ENCODE measurements at regions not wholly inside any gene's neighbourhood (a gene's known extent, or its start where the extent isn't known, plus 50 kb on each side); places are given as distances from the start of the nearest gene placed in this dataset.

DNA sequence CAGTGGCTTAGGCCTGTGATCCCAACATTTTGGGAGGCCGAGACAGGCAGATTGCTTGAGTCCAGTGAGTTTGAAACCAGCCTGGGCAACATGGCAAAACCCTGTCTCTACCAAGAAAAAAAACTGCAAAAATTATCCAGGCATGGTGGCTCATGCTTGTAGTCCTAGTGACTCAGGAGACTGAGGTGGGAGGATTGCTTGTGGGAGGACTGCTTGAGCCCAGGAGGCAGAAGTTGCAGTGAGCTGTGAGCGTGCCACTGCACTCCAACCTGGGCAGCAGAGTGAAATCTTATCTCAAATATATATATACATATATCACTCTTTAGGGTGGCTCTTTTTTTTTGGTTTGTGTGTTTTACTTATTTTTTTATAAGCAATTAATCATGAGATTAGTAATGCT lies 83.7 kb upstream of the WDR72 start:
- H3K9me3 ChIP-seq (ENCODE audit: insufficient read depth, low read depth, low read length), result no peaks in the 10 kb centered on the region
- no peaks in the 10 kb centered on the region for H3K27me3 ChIP-seq (ENCODE audit: insufficient read depth, low read length)
- no peak overlapping the region for H3K27ac ChIP-seq (ENCODE audit: low read length)
- no peak overlapping the region for H3K4me3 ChIP-seq (ENCODE audit: low read length)
- H3K36me3 ChIP-seq (ENCODE audit: insufficient read depth, low read depth, low read length), result no peaks in the 10 kb centered on the region
- no peak overlapping the region for H3K9ac ChIP-seq (ENCODE audit: low read depth, low read length)
- no peaks in the 10 kb centered on the region for H3K4me1 ChIP-seq (ENCODE audit: insufficient read depth, low read length)

- Histone ChIP-seq H3K4me1 (ENCODE audit: insufficient read depth, low read length) (peaks cover 6% of the 10 kb centered on the region; the same call in 1 of the 2 replicates), H3K27ac (ENCODE audit: low read length) (no peak overlapping the region)
These were observed 82.2 kb upstream of the WDR72 start for GRCh38 chr15:53841651-53842050.

GRCh38 chr15:53840681-53841080 lies 81.2 kb upstream of the WDR72 start:
- no peaks in the 10 kb centered on the region for H3K27me3 ChIP-seq (ENCODE audit: insufficient read depth, low read length)
- no peak overlapping the region for H3K27ac ChIP-seq (ENCODE audit: low read length)

More at GRCh38 chr15:53841651-53842050, 82.2 kb upstream of the WDR72 start:
- no peaks in the 10 kb centered on the region for H3K36me3 ChIP-seq (ENCODE audit: insufficient read depth, low read depth, low read length)
- no peaks in the 10 kb centered on the region for H3K9me3 ChIP-seq (ENCODE audit: insufficient read depth, low read depth, low read length)
- no peaks in the 10 kb centered on the region for H3K27me3 ChIP-seq (ENCODE audit: insufficient read depth, low read length)
- no peak overlapping the region for H3K4me3 ChIP-seq (ENCODE audit: low read length)
- H3K9ac ChIP-seq (ENCODE audit: low read depth, low read length), result no peak overlapping the region

GRCh38 chr15:53837263-53837662 lies 77.8 kb upstream of the WDR72 start:
- H3K36me3 ChIP-seq (ENCODE audit: insufficient read depth, low read depth, low read length), result no peaks in the 10 kb centered on the region
- no peak overlapping the region for H3K27ac ChIP-seq (ENCODE audit: low read length)
- H3K9ac ChIP-seq (ENCODE audit: low read depth, low read length), result no peak overlapping the region
- no peaks in the 10 kb centered on the region for H3K27me3 ChIP-seq (ENCODE audit: insufficient read depth, low read length)
- H3K4me1 ChIP-seq (ENCODE audit: insufficient read depth, low read length), result peaks cover 19% of the 10 kb centered on the region
- H3K9me3 ChIP-seq (ENCODE audit: insufficient read depth, low read depth, low read length), result no peaks in the 10 kb centered on the region
- H3K4me3 ChIP-seq (ENCODE audit: low read length), result no peak overlapping the region

More at GRCh38 chr15:53840681-53841080, 81.2 kb upstream of the WDR72 start:
- no peaks in the 10 kb centered on the region for H3K9me3 ChIP-seq (ENCODE audit: insufficient read depth, low read depth, low read length)
- H3K36me3 ChIP-seq (ENCODE audit: insufficient read depth, low read depth, low read length), result no peaks in the 10 kb centered on the region
- peaks cover 6% of the 10 kb centered on the region; the same call in 1 of the 2 replicates for H3K4me1 ChIP-seq (ENCODE audit: insufficient read depth, low read length)
- H3K4me3 ChIP-seq (ENCODE audit: low read length), result no peak overlapping the region
- no peak overlapping the region for H3K9ac ChIP-seq (ENCODE audit: low read depth, low read length)

DNA sequence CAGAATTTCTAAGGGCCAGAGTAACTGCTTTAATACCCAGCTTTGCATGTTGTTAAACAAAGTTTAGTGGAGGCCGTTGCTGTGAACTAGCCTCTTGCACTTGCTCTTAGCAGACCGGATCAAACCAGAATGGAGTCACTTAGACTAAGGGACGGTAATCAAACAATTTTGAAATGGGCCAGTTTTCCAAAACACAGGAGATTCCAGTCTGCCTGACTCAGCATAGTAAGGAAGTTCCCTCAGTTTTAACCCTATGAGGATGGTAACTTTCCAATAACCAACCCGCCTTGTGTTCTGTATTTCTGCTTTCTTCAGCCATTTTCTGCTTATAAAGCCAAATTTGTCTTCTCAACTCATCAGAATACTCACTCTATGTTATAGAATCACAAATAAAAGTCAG lies 77.2 kb upstream of the WDR72 start:
- H3K4me1 ChIP-seq (ENCODE audit: insufficient read depth, low read length), result peaks cover 24% of the 10 kb centered on the region
- H3K27me3 ChIP-seq (ENCODE audit: insufficient read depth, low read length), result no peaks in the 10 kb centered on the region
- H3K36me3 ChIP-seq (ENCODE audit: insufficient read depth, low read depth, low read length), result no peaks in the 10 kb centered on the region
- H3K4me3 ChIP-seq (ENCODE audit: low read length), result no peak overlapping the region
- no peaks in the 10 kb centered on the region for H3K9me3 ChIP-seq (ENCODE audit: insufficient read depth, low read depth, low read length)
- no peak overlapping the region for H3K9ac ChIP-seq (ENCODE audit: low read depth, low read length)
- no peak overlapping the region for H3K27ac ChIP-seq (ENCODE audit: low read length)

DNA sequence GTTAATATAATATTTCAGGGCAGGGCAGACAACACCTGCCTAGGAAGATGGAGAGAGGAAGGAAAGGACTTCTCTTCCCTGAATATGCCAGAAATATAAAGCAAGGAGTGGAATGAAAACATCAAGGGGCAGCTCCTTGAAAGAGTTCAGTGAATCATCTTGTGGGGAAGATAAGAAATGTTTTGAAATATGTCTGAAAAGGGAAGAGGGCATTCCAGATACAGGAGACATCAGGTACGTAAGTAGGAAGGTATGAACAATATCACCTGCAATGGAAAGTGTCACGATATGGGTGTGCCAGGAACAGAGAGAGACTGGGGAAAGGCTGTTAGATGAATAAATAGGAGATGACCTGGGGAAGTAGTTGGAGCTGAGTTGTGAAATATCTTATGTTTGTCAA lies 75.8 kb upstream of the WDR72 start:
- peaks cover 37% of the 10 kb centered on the region for H3K4me1 ChIP-seq (ENCODE audit: insufficient read depth, low read length)
- no peaks in the 10 kb centered on the region for H3K27me3 ChIP-seq (ENCODE audit: insufficient read depth, low read length)
- H3K27ac ChIP-seq (ENCODE audit: low read length), result no peak overlapping the region
- H3K4me3 ChIP-seq (ENCODE audit: low read length), result no peak overlapping the region
- H3K36me3 ChIP-seq (ENCODE audit: insufficient read depth, low read depth, low read length), result no peaks in the 10 kb centered on the region
- H3K9ac ChIP-seq (ENCODE audit: low read depth, low read length), result no peak overlapping the region
- H3K9me3 ChIP-seq (ENCODE audit: insufficient read depth, low read depth, low read length), result no peaks in the 10 kb centered on the region

DNA sequence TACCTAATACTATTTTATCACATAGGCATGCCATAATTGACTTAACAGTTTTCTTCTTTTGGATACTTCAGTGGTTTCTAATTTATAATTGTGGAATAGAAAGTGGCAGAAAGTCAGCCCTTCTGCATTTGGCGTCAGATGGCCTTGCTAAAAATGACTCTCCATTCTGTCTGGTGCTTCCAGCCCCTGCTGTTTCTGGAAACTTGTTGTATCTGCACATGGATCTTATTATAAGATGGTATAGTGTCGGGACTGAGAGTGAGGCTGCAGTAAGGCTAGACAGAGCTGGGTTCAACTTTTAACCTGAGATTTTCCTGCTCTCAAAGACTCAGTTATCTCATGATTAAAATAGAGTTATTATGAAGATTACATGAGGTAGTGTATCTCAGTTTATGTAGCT lies 74.8 kb upstream of the WDR72 start:
- Histone ChIP-seq H3K4me1 (ENCODE audit: insufficient read depth, low read length) (peaks cover 38% of the 10 kb centered on the region), H3K27ac (ENCODE audit: low read length) (no peak overlapping the region), H3K27me3 (ENCODE audit: insufficient read depth, low read length) (no peaks in the 10 kb centered on the region), H3K36me3 (ENCODE audit: insufficient read depth, low read depth, low read length) (no peaks in the 10 kb centered on the region), H3K9me3 (ENCODE audit: insufficient read depth, low read depth, low read length) (no peaks in the 10 kb centered on the region), H3K4me3 (ENCODE audit: low read length) (no peak overlapping the region), H3K9ac (ENCODE audit: low read depth, low read length) (no peak overlapping the region)

DNA sequence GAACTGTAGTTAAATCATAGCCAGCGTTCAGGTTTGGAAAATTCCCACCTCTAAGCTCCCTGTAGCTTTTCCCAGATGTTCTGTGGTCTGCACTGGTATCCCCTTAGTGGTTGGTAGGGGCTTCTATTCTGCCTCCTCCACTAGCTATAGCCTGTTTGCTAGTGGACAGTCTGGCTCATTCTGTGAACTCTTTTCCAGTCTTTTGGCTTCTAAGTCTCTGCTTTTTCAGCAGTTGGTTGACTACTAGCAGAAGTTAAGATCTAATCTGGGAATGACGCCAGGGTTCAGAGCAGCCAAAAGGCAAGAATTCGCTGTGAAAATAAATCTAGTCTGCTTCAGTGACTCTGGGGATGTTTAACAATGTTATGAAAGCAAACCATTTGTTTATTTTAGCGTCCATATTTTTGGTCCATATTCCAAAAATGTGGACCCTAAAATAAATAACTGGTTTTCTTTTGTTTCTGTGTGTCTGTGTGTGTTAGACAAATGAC lies 73.7 kb upstream of the WDR72 start:
- H3K4me1 ChIP-seq (ENCODE audit: insufficient read depth, low read length), result peaks cover 38% of the 10 kb centered on the region
- no peak overlapping the region for H3K9ac ChIP-seq (ENCODE audit: low read depth, low read length)
- H3K27ac ChIP-seq (ENCODE audit: low read length), result no peak overlapping the region
- H3K9me3 ChIP-seq (ENCODE audit: insufficient read depth, low read depth, low read length), result no peaks in the 10 kb centered on the region
- no peak overlapping the region for H3K4me3 ChIP-seq (ENCODE audit: low read length)
- no peaks in the 10 kb centered on the region for H3K27me3 ChIP-seq (ENCODE audit: insufficient read depth, low read length)
- no peaks in the 10 kb centered on the region for H3K36me3 ChIP-seq (ENCODE audit: insufficient read depth, low read depth, low read length)

- Histone ChIP-seq H3K27me3 (ENCODE audit: insufficient read depth, low read length) (no peaks in the 10 kb centered on the region), H3K36me3 (ENCODE audit: insufficient read depth, low read depth, low read length) (no peaks in the 10 kb centered on the region), H3K4me3 (ENCODE audit: low read length) (peak overlapping the region; percentile 46), H3K9me3 (ENCODE audit: insufficient read depth, low read depth, low read length) (no peaks in the 10 kb centered on the region), H3K9ac (ENCODE audit: low read depth, low read length) (no peak overlapping the region), H3K4me1 (ENCODE audit: insufficient read depth, low read length) (peaks cover 36% of the 10 kb centered on the region), H3K27ac (ENCODE audit: low read length) (no peak overlapping the region)
These were observed 72.7 kb upstream of the WDR72 start for GRCh38 chr15:53831907-53832770.

GRCh38 chr15:53830707-53831386 lies 71.4 kb upstream of the WDR72 start:
- H3K27ac ChIP-seq (ENCODE audit: low read length), result no peak overlapping the region
- no peaks in the 10 kb centered on the region for H3K27me3 ChIP-seq (ENCODE audit: insufficient read depth, low read length)
- 0 out of 2 replicates have a peak, but pooled peaks cover under 1% of the 10 kb centered on the region for H3K9me3 ChIP-seq (ENCODE audit: insufficient read depth, low read depth, low read length)
- no peaks in the 10 kb centered on the region for H3K36me3 ChIP-seq (ENCODE audit: insufficient read depth, low read depth, low read length)
- peaks cover 32% of the 10 kb centered on the region for H3K4me1 ChIP-seq (ENCODE audit: insufficient read depth, low read length)
- no peak overlapping the region for H3K9ac ChIP-seq (ENCODE audit: low read depth, low read length)
- no peak overlapping the region for H3K4me3 ChIP-seq (ENCODE audit: low read length)

GRCh38 chr15:53829923-53830459 lies 70.5 kb upstream of the WDR72 start:
- H3K27me3 ChIP-seq (ENCODE audit: insufficient read depth, low read length), result no peaks in the 10 kb centered on the region
- no peaks in the 10 kb centered on the region for H3K36me3 ChIP-seq (ENCODE audit: insufficient read depth, low read depth, low read length)
- no peak overlapping the region for H3K27ac ChIP-seq (ENCODE audit: low read length)
- H3K9ac ChIP-seq (ENCODE audit: low read depth, low read length), result no peak overlapping the region
- H3K4me3 ChIP-seq (ENCODE audit: low read length), result no peak overlapping the region
- peaks cover 9% of the 10 kb centered on the region; the same call in 1 of the 2 replicates for H3K9me3 ChIP-seq (ENCODE audit: insufficient read depth, low read depth, low read length)
- H3K4me1 ChIP-seq (ENCODE audit: insufficient read depth, low read length), result peaks cover 32% of the 10 kb centered on the region

Measured in iPS-20b (cell line).